ENCODE measurements at regions not wholly inside any gene's neighbourhood (a gene's known extent, or its start where the extent isn't known, plus 50 kb on each side); places are given as distances from the start of the nearest gene placed in this dataset.
"Not testable (repeated sequence)": the region's sequence is repeated elsewhere in the genome, so short reads cannot be mapped to it uniquely, and the experiment has no call there.

DNA sequence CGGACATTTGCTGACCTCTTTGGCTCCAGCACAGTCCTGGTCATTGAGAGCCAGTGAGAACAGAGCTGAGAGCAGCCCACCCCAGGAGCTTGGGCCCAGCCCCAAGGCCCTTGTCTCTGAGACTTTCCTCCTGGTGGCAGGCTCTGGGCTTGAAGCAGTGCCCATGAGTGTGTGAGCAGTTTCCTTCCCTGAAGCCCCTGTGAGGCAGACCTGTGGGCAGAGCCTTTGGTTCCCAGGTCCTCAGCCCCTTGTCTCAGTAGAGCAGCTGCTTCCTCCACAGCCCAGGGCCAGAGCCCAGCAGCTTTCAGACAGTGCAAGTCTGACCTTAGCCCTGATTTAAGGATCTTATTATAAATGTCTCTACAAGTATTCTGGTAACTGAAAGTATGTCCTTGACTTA is 1185.0 kb downstream of the RPIA start:
- H3K27me3 Mint-ChIP-seq (ENCODE audit: unreplicated experiment); H3K4me1 Mint-ChIP-seq (ENCODE audit: low read depth, unreplicated experiment); H3K4me3 Mint-ChIP-seq (ENCODE audit: unreplicated experiment); H3K27ac Mint-ChIP-seq (ENCODE audit: unreplicated experiment); H3K9me3 Mint-ChIP-seq (ENCODE audit: unreplicated experiment); H3K36me3 Mint-ChIP-seq (ENCODE audit: unreplicated experiment); DNase-seq: not testable (repeated sequence)

GRCh38 chr2:89876878-89877277 is 1185.4 kb downstream of the RPIA start:
- not testable (repeated sequence) for DNase-seq; H3K27ac Mint-ChIP-seq (ENCODE audit: unreplicated experiment); H3K4me3 Mint-ChIP-seq (ENCODE audit: unreplicated experiment); H3K4me1 Mint-ChIP-seq (ENCODE audit: low read depth, unreplicated experiment); H3K9me3 Mint-ChIP-seq (ENCODE audit: unreplicated experiment); H3K36me3 Mint-ChIP-seq (ENCODE audit: unreplicated experiment); H3K27me3 Mint-ChIP-seq (ENCODE audit: unreplicated experiment)

- not testable (repeated sequence) for H3K27me3 Mint-ChIP-seq (ENCODE audit: unreplicated experiment); H3K4me3 Mint-ChIP-seq (ENCODE audit: unreplicated experiment); H3K4me1 Mint-ChIP-seq (ENCODE audit: low read depth, unreplicated experiment); H3K27ac Mint-ChIP-seq (ENCODE audit: unreplicated experiment); DNase-seq; H3K36me3 Mint-ChIP-seq (ENCODE audit: unreplicated experiment); H3K9me3 Mint-ChIP-seq (ENCODE audit: unreplicated experiment)
Measured at GRCh38 chr2:89882880-89883279, 1191.4 kb downstream of the RPIA start.

GRCh38 chr2:89883624-89884023 is 1192.2 kb downstream of the RPIA start:
- not testable (repeated sequence) for H3K27ac Mint-ChIP-seq (ENCODE audit: unreplicated experiment); DNase-seq; H3K27me3 Mint-ChIP-seq (ENCODE audit: unreplicated experiment); H3K4me3 Mint-ChIP-seq (ENCODE audit: unreplicated experiment); H3K9me3 Mint-ChIP-seq (ENCODE audit: unreplicated experiment); H3K4me1 Mint-ChIP-seq (ENCODE audit: low read depth, unreplicated experiment); H3K36me3 Mint-ChIP-seq (ENCODE audit: unreplicated experiment)

GRCh38 chr2:89885071-89885470 is 1193.6 kb downstream of the RPIA start:
- not testable (repeated sequence) for H3K9me3 Mint-ChIP-seq (ENCODE audit: unreplicated experiment); H3K36me3 Mint-ChIP-seq (ENCODE audit: unreplicated experiment); H3K4me3 Mint-ChIP-seq (ENCODE audit: unreplicated experiment); H3K27me3 Mint-ChIP-seq (ENCODE audit: unreplicated experiment); H3K27ac Mint-ChIP-seq (ENCODE audit: unreplicated experiment); DNase-seq; H3K4me1 Mint-ChIP-seq (ENCODE audit: low read depth, unreplicated experiment)

GRCh38 chr2:89888693-89889092 is 1197.2 kb downstream of the RPIA start:
- not testable (repeated sequence) for H3K27ac Mint-ChIP-seq (ENCODE audit: unreplicated experiment); H3K27me3 Mint-ChIP-seq (ENCODE audit: unreplicated experiment); H3K4me3 Mint-ChIP-seq (ENCODE audit: unreplicated experiment); H3K4me1 Mint-ChIP-seq (ENCODE audit: low read depth, unreplicated experiment); H3K36me3 Mint-ChIP-seq (ENCODE audit: unreplicated experiment); H3K9me3 Mint-ChIP-seq (ENCODE audit: unreplicated experiment); DNase-seq

DNA sequence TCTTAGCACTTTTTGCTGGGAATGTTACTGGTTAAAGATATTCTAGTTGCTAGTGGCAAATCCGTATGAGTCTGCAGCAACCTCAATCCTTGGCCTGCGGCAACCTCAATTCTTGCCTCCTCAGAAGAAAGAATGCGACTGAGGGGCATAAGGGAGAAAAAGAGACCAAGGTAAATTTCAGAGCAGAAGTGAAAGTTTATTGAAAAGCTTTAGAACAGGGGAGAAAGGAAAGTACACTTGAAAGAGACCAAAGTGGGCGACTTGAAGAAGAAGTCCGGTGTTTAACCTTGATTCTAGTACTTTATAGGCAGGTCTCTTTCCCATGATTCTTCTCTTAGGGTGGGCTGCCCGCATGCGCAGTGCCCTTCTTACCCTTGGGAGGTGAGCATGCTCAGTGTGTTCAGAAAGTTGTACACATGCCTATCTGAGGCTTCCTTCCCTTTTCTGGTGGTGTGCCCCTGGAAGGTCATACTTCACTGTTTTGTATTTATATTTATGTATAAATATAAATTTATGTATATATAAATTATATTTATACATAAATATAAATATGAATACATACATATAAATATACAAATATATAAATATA is 1198.8 kb downstream of the RPIA start:
- not testable (repeated sequence) for H3K4me3 Mint-ChIP-seq (ENCODE audit: unreplicated experiment); H3K4me1 Mint-ChIP-seq (ENCODE audit: low read depth, unreplicated experiment); H3K36me3 Mint-ChIP-seq (ENCODE audit: unreplicated experiment); H3K27ac Mint-ChIP-seq (ENCODE audit: unreplicated experiment); DNase-seq; H3K27me3 Mint-ChIP-seq (ENCODE audit: unreplicated experiment); H3K9me3 Mint-ChIP-seq (ENCODE audit: unreplicated experiment)

DNA sequence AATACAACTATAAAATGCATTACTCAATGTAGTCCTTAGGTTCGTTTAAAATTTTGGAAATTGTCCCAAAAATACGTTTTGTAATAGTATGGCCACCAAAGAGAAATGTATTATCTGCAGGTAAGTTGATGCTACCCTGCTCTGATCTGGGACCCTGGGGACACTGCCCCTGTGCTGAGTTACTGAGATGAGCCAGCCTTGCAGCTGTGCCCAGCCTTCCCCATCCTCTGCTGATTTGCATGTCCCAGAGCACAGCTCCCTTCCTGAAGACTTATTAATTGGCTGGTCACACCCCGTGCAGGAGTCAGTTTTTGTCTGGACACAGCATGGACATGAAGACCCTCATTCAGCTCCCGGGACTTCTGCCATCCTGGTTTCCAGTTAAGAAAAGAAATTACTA is 1203.5 kb downstream of the RPIA start:
- not testable (repeated sequence) for DNase-seq; H3K36me3 Mint-ChIP-seq (ENCODE audit: unreplicated experiment); H3K4me1 Mint-ChIP-seq (ENCODE audit: low read depth, unreplicated experiment); H3K27ac Mint-ChIP-seq (ENCODE audit: unreplicated experiment); H3K4me3 Mint-ChIP-seq (ENCODE audit: unreplicated experiment); H3K9me3 Mint-ChIP-seq (ENCODE audit: unreplicated experiment); H3K27me3 Mint-ChIP-seq (ENCODE audit: unreplicated experiment)

- H3K36me3 Mint-ChIP-seq (ENCODE audit: unreplicated experiment); H3K27ac Mint-ChIP-seq (ENCODE audit: unreplicated experiment); DNase-seq; H3K9me3 Mint-ChIP-seq (ENCODE audit: unreplicated experiment); H3K4me1 Mint-ChIP-seq (ENCODE audit: low read depth, unreplicated experiment); H3K27me3 Mint-ChIP-seq (ENCODE audit: unreplicated experiment); H3K4me3 Mint-ChIP-seq (ENCODE audit: unreplicated experiment): not testable (repeated sequence)
Measured at GRCh38 chr2:89895629-89896028, 1204.2 kb downstream of the RPIA start.

GRCh38 chr2:89927018-89927417 is 1235.5 kb downstream of the RPIA start:
- not testable (repeated sequence) for H3K4me3 Mint-ChIP-seq (ENCODE audit: unreplicated experiment); H3K27me3 Mint-ChIP-seq (ENCODE audit: unreplicated experiment); H3K9me3 Mint-ChIP-seq (ENCODE audit: unreplicated experiment); H3K27ac Mint-ChIP-seq (ENCODE audit: unreplicated experiment); H3K4me1 Mint-ChIP-seq (ENCODE audit: low read depth, unreplicated experiment); H3K36me3 Mint-ChIP-seq (ENCODE audit: unreplicated experiment); DNase-seq

DNA sequence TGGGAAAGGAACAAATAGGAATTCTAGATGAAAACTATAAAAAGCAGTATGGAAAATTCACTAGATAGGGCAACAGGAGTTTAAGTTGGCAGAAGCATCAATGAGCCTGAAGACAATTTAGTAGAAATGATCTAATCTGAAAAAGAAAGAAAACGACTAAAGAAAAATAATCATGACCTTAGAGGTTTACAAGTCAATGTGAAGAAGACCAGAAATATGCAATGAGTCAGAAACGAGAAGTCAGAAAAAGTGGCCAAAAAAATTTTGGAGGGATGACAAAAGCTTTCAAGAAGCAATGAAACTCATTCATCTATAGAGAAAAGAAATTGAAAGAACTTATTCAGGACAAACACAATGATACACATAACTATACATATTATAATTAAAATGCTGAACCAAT is 1244.0 kb downstream of the RPIA start:
- H3K27ac Mint-ChIP-seq (ENCODE audit: unreplicated experiment); H3K27me3 Mint-ChIP-seq (ENCODE audit: unreplicated experiment); DNase-seq; H3K4me1 Mint-ChIP-seq (ENCODE audit: low read depth, unreplicated experiment); H3K36me3 Mint-ChIP-seq (ENCODE audit: unreplicated experiment); H3K4me3 Mint-ChIP-seq (ENCODE audit: unreplicated experiment); H3K9me3 Mint-ChIP-seq (ENCODE audit: unreplicated experiment): not testable (repeated sequence)

GRCh38 chr2:89936011-89936410 is 1244.5 kb downstream of the RPIA start:
- not testable (repeated sequence) for H3K4me3 Mint-ChIP-seq (ENCODE audit: unreplicated experiment); H3K4me1 Mint-ChIP-seq (ENCODE audit: low read depth, unreplicated experiment); H3K27me3 Mint-ChIP-seq (ENCODE audit: unreplicated experiment)

DNA sequence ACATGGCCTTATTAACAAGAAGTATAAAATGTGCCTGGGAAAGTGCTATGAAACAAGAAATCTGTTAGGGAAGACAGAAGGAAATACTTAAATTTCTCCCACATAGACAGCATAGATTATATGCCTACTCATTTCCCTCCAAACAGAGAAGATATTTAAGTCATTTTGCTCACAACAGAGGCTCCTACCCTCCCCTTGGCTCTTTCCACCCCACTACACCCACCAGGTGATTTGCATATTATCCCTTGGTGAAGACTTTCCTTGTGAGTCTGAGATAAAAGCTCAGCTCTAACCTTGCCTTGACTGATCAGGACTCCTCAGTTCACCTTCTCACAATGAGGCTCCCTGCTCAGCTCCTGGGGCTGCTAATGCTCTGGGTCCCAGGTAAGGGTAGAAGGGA is 1245.1 kb downstream of the RPIA start:
- not testable (repeated sequence) for H3K27ac Mint-ChIP-seq (ENCODE audit: unreplicated experiment); H3K9me3 Mint-ChIP-seq (ENCODE audit: unreplicated experiment); H3K4me3 Mint-ChIP-seq (ENCODE audit: unreplicated experiment); DNase-seq; H3K27me3 Mint-ChIP-seq (ENCODE audit: unreplicated experiment); H3K4me1 Mint-ChIP-seq (ENCODE audit: low read depth, unreplicated experiment); H3K36me3 Mint-ChIP-seq (ENCODE audit: unreplicated experiment)

More at GRCh38 chr2:89936011-89936410, 1244.5 kb downstream of the RPIA start:
- DNase-seq; H3K36me3 Mint-ChIP-seq (ENCODE audit: unreplicated experiment); H3K27ac Mint-ChIP-seq (ENCODE audit: unreplicated experiment); H3K9me3 Mint-ChIP-seq (ENCODE audit: unreplicated experiment): not testable (repeated sequence)
